ENCODE measurements at regions not wholly inside any gene's neighbourhood (a gene's known extent, or its start where the extent isn't known, plus 50 kb on each side); places are given as distances from the start of the nearest gene placed in this dataset. TPM values are rescaled to one million over a fixed set of nuclear protein-coding genes. Genes with fewer than 3 reads are reported as not detected.

DNA sequence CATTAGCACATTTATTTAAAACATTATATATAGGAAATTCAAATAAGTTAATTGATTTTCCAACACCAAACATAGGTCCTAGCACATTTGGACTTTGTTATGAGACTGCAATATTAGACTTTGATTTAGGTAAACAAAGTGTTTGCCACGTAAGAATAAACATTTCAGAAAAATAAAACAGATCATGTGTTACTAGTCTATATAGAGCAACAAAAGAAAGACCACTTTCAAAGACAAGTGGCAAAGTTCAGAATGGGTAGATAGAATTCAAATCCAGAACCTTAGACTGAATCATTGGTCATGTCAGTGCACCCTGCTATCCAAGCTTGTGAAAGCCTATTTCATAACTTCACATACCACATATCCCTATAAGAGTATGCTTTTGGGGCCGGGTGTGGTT, 66.7 kb upstream of the PRR20A start:
- whole genome bisulfite sequencing, 2 donors = 82 to 83% methylated on average over 2 of the region's 2 CpGs
- Histone ChIP-seq H3K9me3 (no peaks in the 10 kb centered on the region), H3K4me3 (replicated peaks in 1 of 3) (no peak overlapping the region), H3K27ac (no peak overlapping the region), H3K36me3 (no peaks in the 10 kb centered on the region), H3K4me1 (no peaks in the 10 kb centered on the region), H3K27me3 (no peaks in the 10 kb centered on the region)
- TF ChIP-seq, protein P1, sequence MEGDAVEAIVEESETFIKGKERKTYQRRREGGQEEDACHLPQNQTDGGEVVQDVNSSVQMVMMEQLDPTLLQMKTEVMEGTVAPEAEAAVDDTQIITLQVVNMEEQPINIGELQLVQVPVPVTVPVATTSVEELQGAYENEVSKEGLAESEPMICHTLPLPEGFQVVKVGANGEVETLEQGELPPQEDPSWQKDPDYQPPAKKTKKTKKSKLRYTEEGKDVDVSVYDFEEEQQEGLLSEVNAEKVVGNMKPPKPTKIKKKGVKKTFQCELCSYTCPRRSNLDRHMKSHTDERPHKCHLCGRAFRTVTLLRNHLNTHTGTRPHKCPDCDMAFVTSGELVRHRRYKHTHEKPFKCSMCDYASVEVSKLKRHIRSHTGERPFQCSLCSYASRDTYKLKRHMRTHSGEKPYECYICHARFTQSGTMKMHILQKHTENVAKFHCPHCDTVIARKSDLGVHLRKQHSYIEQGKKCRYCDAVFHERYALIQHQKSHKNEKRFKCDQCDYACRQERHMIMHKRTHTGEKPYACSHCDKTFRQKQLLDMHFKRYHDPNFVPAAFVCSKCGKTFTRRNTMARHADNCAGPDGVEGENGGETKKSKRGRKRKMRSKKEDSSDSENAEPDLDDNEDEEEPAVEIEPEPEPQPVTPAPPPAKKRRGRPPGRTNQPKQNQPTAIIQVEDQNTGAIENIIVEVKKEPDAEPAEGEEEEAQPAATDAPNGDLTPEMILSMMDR (IDR thresholded peaks at IDR 0.05) = no peak
- TF ChIP-seq POLR2A (IDR thresholded peaks at IDR 0.05) = no peak
- DNase-seq = no peak
- intact Hi-C loops (cut with DNase I) = no loop called here

DNA sequence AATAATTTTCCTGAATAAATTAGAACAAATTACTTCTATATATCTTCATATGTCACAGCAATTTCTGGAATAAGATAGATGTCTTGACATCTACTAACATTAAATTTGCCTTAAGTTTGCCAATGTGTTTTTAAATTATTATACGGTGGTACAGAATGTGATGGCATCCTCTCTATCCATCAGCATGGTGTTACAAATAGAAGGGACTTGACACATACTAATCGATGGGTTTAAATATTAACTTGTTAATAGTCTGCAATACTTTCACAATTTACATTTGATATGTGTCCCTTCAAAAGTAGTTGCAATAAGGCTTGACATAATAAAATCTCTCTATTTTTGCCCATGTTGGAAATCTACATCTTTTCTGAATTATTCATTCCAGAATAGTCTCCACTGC, 65.1 kb upstream of the PRR20A start:
- WGBS, 2 donors = 97 to 98% methylated on average over 2 of the region's 2 CpGs
- H3K27me3 ChIP-seq = no peaks in the 10 kb centered on the region
- TF ChIP-seq POLR2A (IDR thresholded peaks at IDR 0.05) = no peak
- TF ChIP-seq, protein P1 (IDR thresholded peaks at IDR 0.05) = no peak
- no peak overlapping the region for H3K4me3 ChIP-seq (replicated peaks in 1 of 3)
- H3K27ac ChIP-seq = no peak overlapping the region
- H3K4me1 ChIP-seq = no peaks in the 10 kb centered on the region
- DNase-seq = no peak
- intact Hi-C loops (cut with DNase I) = no loop called here
- H3K36me3 ChIP-seq = no peaks in the 10 kb centered on the region
- H3K9me3 ChIP-seq = no peaks in the 10 kb centered on the region

DNA sequence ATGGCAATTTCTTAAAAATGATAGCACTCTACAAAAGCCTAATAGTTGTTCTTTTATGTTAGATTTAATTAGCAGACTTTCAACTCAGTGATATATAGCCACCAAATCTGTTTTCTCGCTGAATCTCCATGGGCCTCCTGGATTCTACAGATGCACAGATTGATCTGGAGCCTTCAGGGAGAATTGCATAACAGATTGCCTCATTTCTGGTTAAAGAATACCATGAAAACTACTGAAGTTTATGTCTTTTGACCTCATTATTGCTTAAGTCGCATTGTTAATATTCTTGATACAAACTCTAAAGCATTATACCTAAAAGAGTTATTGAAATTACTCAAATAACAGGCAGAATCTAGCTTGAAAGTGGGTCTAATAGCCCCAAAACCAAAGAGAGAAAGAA, 53.7 kb upstream of the PRR20A start:
- H3K4me3 ChIP-seq (replicated peaks in 1 of 3) = no peak overlapping the region
- H3K27ac ChIP-seq = no peak overlapping the region
- no peak for DNase-seq
- H3K4me1 ChIP-seq = no peaks in the 10 kb centered on the region
- no peaks in the 10 kb centered on the region for H3K9me3 ChIP-seq
- intact Hi-C loops (cut with DNase I) = no loop called here
- no peaks in the 10 kb centered on the region for H3K36me3 ChIP-seq
- H3K27me3 ChIP-seq = no peaks in the 10 kb centered on the region
- WGBS, 2 donors = 81 to 90% methylated on average over 2 of the region's 2 CpGs
- TF ChIP-seq, protein P1 (IDR thresholded peaks at IDR 0.05) = no peak
- no peak for TF ChIP-seq POLR2A (IDR thresholded peaks at IDR 0.05)

MicroRNAs encoded in the stretch of these regions (microRNA counts, 767-probe panel; counts per million panel counts)
- microRNA hsa-miR-1297 = 0 to 3,272 counts per million in 2 donors

Small RNA genes lying in the stretch of these regions (microRNA-seq; reads per million reads assigned to microRNA genes)
- not detected for gene MIR1297
- not detected for gene MIR5007

Small RNA genes lying in the stretch of these regions (small RNA-seq; reads per million reads assigned to genes)
- gene MIR5007 (not detected), gene RF02271 (not detected)

Measured in thyroid gland (tissue), 4 donors.